Activated T-helper 1 cell treated with anti-CD3 and anti-CD28 coated beads, Interleukin-12 subunit alpha, Interleukin-12 subunit beta, Interleukin-2, Interleukin-4 antibody, amounts not matched to agents 30 ng/mL and 10 ng/mL and 1 ng/mL, durations not matched to agents 14 hours and 24 hours and 36 hours (primary cell): ENCODE measurements at regions not wholly inside any gene's neighbourhood (a gene's known extent, or its start where the extent isn't known, plus 50 kb on each side); places are given as distances from the start of the nearest gene placed in this dataset.
"Not testable (repeated sequence)": the region's sequence is repeated elsewhere in the genome, so short reads cannot be mapped to it uniquely, and the experiment has no call there.

Experiments used
- DNase-seq: peaks from one replicate; pipeline ENCODE4 v3.0.0; 2021; ENCODE audit warnings: low spot score
- H3K27ac Mint-ChIP-seq: one replicate; pipeline ENCODE4 v1.8.0; 2021; ENCODE audit warnings: mild to moderate bottlenecking, mixed read lengths
- H3K27me3 Mint-ChIP-seq: one replicate; pipeline ENCODE4 v1.8.0; 2022; ENCODE audit warnings: mild to moderate bottlenecking, moderate library complexity, mixed read lengths; ENCODE audit not compliant: insufficient read depth
- H3K36me3 Mint-ChIP-seq: one replicate; pipeline ENCODE4 v1.8.0; 2021; ENCODE audit warnings: low read depth, mixed read lengths
- H3K4me1 Mint-ChIP-seq: one replicate; pipeline ENCODE4 v1.8.0; 2021; ENCODE audit warnings: low read depth, mixed read lengths
- H3K4me3 Mint-ChIP-seq: one replicate; pipeline ENCODE4 v1.8.0; 2021; ENCODE audit warnings: mild to moderate bottlenecking, moderate library complexity, mixed read lengths
- H3K9me3 Mint-ChIP-seq: one replicate; pipeline ENCODE4 v1.8.0; 2021; ENCODE audit warnings: mixed read lengths
- intact Hi-C: fragments of 100-400 bp; cut with micrococcal nuclease; formaldehyde crosslinking; loops from one replicate; pipeline ENCODE4 v1.15.1; 2024

DNA sequence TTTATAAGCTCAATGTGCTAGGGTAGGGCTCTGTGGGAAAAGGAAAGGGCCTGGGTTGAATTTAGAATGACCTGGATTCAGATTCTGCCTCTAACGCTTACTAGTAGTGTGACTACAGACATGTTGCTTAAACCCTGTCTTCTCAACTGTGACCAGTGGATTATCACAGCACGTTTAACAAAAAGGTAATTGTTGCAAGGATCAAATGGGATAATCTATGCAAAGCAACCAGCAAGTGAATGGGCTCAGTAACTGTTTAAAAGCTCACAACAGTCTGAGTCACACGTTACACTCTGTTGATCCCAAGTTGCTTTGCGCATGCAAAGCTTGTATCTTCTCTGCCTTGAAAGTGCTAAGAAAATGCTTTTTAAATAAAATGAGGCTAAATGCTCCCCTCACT, 236.5 kb downstream of the IL20RB start:
- Mint-ChIP-seq H3K4me1 (no peaks in the 10 kb centered on the region), H3K36me3 (no peaks in the 10 kb centered on the region), H3K9me3 (no peaks in the 10 kb centered on the region), H3K27me3 (no peaks in the 10 kb centered on the region), H3K4me3 (no peak overlapping the region), H3K27ac (no peak overlapping the region)
- intact Hi-C loops, result no loop called here
- DNase-seq, result no peak

DNA sequence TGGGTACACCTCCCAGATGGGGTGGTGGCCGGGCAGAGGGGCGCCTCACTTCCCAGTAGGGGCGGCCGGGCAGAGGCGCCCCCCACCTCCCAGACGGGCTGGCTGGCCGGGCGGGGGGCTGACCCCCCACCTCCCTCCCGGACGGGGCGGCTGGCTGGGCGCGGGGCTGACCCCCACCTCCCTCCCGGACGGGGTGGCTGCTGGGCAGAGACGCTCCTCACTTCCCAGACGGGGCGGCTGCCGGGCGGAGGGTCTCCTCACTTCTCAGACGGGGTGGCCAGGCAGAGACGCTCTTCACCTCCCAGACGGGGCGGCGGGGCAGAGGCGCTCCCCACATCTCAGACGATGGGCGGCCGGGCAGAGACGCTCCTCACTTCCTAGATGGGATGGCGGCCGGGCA, 240.6 kb downstream of the IL20RB start:
- H3K4me3 Mint-ChIP-seq, H3K27me3 Mint-ChIP-seq, H3K36me3 Mint-ChIP-seq, H3K27ac Mint-ChIP-seq, intact Hi-C loops, DNase-seq, H3K4me1 Mint-ChIP-seq, H3K9me3 Mint-ChIP-seq: not testable (repeated sequence)

DNA sequence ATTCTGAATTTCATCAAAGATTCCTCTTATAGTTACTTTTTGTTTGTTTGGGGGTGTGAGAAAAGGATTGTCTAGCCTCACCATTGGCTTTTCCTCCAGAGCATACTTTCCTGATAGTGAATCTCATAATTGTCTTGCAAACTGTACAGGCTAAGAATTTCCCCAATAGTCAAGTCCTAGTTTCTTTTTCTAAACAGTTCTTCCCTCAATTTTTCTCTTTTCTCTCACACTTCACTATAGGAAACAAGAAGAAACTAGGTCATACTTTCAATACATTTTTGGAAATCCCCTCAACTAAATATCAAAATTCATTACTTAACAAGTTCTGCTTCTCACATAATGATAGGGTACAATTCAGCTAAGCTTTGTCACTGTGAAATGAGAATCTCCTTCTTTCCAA, 241.9 kb downstream of the IL20RB start:
- Mint-ChIP-seq H3K4me1 (no peaks in the 10 kb centered on the region), H3K4me3 (no peak overlapping the region), H3K9me3 (no peaks in the 10 kb centered on the region), H3K27ac (no peak overlapping the region), H3K36me3 (no peaks in the 10 kb centered on the region), H3K27me3 (peaks cover 3% of the 10 kb centered on the region)
- intact Hi-C loops, result no loop called here
- DNase-seq, result no peak

DNA sequence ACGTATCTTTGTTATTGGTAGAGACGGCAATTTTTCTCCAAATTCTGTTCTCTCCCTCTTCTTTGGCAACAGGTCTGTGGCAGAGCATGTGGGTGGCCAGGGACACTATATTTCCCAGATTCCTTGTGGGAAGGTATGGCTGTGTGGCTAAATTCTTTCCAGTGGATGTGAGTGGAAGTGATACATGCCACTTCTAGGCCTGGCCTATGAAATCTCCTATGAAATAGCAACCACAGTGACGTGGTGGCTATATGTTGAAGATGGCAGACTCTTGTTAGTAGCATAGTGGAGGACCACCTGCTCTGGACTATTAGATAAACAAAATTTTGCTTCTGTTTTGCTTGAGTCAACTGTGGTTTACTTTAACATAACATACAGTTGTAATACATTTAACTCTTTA, 243.3 kb downstream of the IL20RB start:
- DNase-seq, result no peak
- Mint-ChIP-seq H3K27ac (no peak overlapping the region), H3K36me3 (no peaks in the 10 kb centered on the region), H3K9me3 (no peaks in the 10 kb centered on the region), H3K4me1 (no peaks in the 10 kb centered on the region), H3K27me3 (peaks cover 3% of the 10 kb centered on the region), H3K4me3 (no peak overlapping the region)
- intact Hi-C loops, result no loop called here

DNA sequence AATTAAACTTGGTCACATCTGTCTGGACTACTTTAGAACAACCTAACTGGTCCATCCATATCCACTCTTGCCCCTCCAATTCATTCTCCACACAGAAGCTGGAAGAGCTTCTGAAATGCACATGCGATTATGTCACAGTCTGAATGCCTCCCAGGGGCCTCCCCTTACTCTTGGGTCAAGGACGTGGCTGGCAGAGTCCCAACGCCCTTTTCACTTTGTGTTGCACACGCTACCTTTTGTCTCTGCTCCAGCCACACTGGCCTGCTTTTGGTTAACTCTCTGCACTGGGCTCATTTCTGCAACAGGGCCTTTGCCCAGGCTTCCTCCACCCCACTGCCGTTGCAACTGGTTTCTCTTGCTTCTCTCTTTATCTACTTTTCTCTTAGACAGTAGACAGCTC, 245.2 kb downstream of the IL20RB start:
- no peaks in the 10 kb centered on the region for H3K4me1 Mint-ChIP-seq
- H3K4me3 Mint-ChIP-seq, result no peak overlapping the region
- H3K27me3 Mint-ChIP-seq, result peaks cover 3% of the 10 kb centered on the region
- H3K9me3 Mint-ChIP-seq, result no peaks in the 10 kb centered on the region
- H3K27ac Mint-ChIP-seq, result no peak overlapping the region
- no peaks in the 10 kb centered on the region for H3K36me3 Mint-ChIP-seq
- no peak for DNase-seq
- intact Hi-C loops, result no loop called here

DNA sequence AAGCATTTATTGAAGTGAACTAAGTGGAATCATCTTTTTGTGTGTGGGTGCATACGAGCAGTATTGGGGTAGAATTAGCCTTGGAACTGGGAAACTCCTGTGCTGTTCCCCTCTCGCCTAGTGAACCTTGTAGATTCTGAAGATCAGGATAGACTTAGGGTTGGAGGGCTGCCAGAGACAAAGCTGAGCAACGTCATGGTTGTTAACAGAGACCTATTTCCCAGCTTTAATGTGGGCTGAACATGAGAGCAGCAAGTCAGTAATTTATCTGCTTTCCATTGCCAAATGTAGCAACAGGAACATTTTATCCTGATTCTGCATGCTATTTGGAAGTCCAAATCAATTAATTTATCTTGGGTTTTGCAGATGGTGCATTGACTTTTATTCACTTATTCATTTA, 246.6 kb downstream of the IL20RB start:
- Mint-ChIP-seq H3K9me3 (no peaks in the 10 kb centered on the region), H3K36me3 (no peaks in the 10 kb centered on the region)

DNA sequence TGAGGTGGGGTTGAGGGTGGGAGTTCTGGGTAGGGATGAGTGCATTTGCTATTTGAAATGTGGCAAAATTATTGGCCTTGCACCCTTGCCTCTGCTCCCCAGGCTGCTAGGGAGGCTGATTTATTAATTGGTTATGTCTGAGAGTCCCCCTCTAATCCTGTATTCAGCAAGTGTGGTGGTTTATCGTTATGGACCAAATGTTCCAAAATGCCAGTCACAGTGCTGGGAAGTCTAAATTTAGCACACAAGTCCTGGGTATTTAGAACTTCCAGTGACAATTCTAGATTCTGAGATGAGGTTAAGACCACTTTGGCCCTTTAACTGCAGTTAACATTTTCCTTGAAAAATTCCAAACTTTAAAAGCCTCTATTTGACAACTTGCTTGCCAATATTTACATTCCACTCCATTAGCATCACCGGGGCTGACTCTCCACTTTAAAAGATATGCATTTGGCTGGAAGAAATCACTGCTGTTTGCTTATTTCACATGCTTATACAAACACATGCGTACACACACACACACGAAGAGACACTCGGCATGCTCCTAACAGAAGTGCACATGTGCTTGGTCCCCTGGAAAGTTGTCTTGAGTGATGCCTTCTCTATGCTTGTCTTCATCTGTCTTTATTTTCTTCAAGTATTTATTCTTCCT, 247.7 kb downstream of the IL20RB start:
- intact Hi-C loops, result no loop called here
- Mint-ChIP-seq H3K4me3 (no peak overlapping the region), H3K27me3 (peaks cover 3% of the 10 kb centered on the region), H3K27ac (no peak overlapping the region), H3K36me3 (no peaks in the 10 kb centered on the region), H3K9me3 (no peaks in the 10 kb centered on the region), H3K4me1 (no peaks in the 10 kb centered on the region)
- no peak for DNase-seq

More for the DNA sequence above, 246.6 kb downstream of the IL20RB start:
- Mint-ChIP-seq H3K4me3 (no peak overlapping the region), H3K27ac (no peak overlapping the region), H3K27me3 (peaks cover 3% of the 10 kb centered on the region), H3K4me1 (no peaks in the 10 kb centered on the region)
- intact Hi-C loops, result no loop called here
- no peak for DNase-seq

DNA sequence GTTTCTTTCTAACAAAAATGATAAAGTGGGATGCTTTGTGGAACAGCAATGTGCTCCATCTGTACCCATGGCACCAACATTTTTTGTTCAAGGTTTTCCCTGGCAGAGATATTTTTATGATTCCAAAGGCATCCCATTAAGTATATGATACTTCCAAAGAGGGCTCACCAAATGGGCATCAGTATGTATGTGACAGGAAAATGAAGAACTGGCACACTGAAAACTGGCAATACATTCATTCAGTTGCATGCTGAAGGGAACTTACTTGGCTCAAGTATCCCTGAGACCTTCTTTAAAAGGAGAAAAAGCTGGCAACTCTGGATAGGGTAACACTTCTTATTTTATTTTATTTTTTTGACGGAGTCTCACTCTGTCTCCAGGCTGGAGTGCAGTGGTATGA, 249.8 kb downstream of the IL20RB start:
- H3K9me3 Mint-ChIP-seq, result no peaks in the 10 kb centered on the region
- intact Hi-C loops, result no loop called here
- no peaks in the 10 kb centered on the region for H3K36me3 Mint-ChIP-seq
- no peaks in the 10 kb centered on the region for H3K27me3 Mint-ChIP-seq
- H3K4me1 Mint-ChIP-seq, result no peaks in the 10 kb centered on the region
- H3K4me3 Mint-ChIP-seq, result no peak overlapping the region
- no peak for DNase-seq
- H3K27ac Mint-ChIP-seq, result no peak overlapping the region

DNA sequence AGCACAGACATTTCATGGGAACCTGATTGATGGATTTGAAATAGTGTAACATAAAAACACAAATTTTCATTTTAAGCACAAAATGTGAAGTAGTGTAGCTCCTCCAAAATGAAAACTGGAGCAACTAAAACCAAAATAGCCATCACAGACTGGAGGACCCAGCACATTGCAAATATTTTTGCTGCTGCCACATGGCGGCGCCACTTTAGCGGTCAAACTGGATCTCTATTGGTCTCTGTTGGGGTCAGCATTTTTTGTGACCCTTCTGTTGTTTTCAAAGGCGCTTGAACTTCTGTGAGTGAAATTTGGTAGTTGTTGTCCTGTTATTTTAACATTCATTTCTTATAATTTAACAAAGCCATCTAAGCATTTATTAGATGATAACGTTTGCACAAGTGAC, 259.9 kb downstream of the IL20RB start:
- DNase-seq, result no peak
- Mint-ChIP-seq H3K27me3 (peaks cover 3% of the 10 kb centered on the region), H3K9me3 (no peaks in the 10 kb centered on the region), H3K36me3 (no peaks in the 10 kb centered on the region), H3K4me3 (no peak overlapping the region), H3K4me1 (no peaks in the 10 kb centered on the region), H3K27ac (no peak overlapping the region)
- intact Hi-C loops, result no loop called here

DNA sequence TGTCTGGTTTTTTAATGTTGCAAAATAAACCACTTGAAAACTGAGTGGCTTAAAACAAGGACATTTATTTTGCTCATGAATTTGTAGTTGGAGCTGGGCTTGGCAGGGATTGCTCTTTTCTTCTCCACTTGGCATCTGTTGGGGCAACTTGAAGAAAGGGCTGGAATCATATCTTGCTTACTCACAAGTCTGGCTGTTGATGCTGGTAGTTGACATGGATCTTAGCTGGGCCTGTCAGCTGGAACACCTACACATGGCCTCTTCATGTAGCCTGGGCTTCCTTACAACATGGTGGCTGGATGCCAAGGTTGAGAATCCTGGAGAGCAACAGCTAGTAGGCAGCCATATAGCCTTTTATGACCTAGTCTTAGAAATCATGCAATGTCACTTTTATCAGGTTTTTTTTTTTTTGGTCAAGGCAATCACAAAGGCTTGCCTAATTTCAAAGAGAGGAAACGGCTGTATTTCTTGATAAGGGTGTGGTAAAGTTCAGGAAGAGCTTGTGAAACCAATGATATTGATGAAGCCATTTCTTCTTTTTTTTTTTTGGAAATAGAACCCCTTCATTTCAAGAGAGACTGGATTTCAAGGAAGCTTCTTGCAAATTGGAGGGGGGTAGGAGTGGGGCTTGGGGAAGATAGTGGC, 262.1 kb downstream of the IL20RB start:
- intact Hi-C loops, result no loop called here
- DNase-seq, result no peak

DNA sequence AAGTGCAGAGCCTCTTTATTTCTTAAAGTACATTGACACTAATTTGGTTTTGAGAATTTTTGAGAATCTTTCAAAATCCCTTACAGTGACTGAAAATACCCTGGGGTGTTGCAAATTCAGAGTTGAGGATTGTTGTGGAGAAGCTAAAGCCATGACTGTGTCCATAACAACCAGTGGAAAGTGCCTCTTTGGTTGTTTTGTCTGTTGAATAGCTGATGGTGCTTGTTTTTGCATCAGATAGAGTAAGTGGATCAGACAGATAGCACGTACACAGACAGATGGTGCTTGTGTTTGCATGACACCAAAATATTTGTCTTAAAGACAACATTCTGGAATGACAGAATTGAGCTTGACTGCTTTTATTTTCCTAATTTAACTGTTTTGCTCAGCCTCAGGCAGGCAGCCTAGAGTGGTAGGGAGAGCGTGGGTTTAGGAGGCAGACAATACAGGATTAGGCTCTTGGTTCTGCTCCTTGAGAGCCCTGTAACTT, 265.0 kb downstream of the IL20RB start:
- Mint-ChIP-seq H3K4me1 (no peaks in the 10 kb centered on the region), H3K27me3 (peaks cover 3% of the 10 kb centered on the region), H3K9me3 (no peaks in the 10 kb centered on the region), H3K36me3 (no peaks in the 10 kb centered on the region), H3K4me3 (no peak overlapping the region), H3K27ac (no peak overlapping the region)
- DNase-seq, result no peak
- intact Hi-C loops, result no loop called here

More for the DNA sequence above, 262.1 kb downstream of the IL20RB start:
- no peaks in the 10 kb centered on the region for H3K36me3 Mint-ChIP-seq
- peaks cover 3% of the 10 kb centered on the region for H3K27me3 Mint-ChIP-seq
- no peak overlapping the region for H3K27ac Mint-ChIP-seq
- H3K4me3 Mint-ChIP-seq, result no peak overlapping the region
- H3K4me1 Mint-ChIP-seq, result no peaks in the 10 kb centered on the region
- no peaks in the 10 kb centered on the region for H3K9me3 Mint-ChIP-seq

DNA sequence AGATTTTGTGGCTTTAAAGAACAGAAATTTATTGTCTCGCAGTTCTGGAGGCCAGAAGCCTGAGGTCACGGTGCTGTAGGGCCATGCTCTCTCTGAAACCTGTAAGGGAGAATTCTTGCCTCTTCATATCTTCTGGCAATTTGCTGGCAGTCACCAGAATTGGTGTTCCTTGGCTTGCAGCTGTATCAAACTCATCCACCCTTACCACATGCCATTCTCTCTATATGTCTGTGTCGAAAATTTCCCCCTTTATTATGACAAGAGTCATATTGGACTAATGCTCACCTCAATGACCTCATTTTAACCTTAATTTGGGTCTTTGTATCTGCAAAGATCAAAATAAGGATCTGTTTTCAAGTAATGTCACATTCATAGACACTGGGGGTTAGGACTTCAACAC, 266.7 kb downstream of the IL20RB start:
- Mint-ChIP-seq H3K27me3 (peaks cover 3% of the 10 kb centered on the region), H3K27ac (no peak overlapping the region), H3K36me3 (no peaks in the 10 kb centered on the region), H3K4me1 (no peaks in the 10 kb centered on the region), H3K9me3 (no peaks in the 10 kb centered on the region), H3K4me3 (no peak overlapping the region)
- intact Hi-C loops, result no loop called here
- DNase-seq, result no peak

DNA sequence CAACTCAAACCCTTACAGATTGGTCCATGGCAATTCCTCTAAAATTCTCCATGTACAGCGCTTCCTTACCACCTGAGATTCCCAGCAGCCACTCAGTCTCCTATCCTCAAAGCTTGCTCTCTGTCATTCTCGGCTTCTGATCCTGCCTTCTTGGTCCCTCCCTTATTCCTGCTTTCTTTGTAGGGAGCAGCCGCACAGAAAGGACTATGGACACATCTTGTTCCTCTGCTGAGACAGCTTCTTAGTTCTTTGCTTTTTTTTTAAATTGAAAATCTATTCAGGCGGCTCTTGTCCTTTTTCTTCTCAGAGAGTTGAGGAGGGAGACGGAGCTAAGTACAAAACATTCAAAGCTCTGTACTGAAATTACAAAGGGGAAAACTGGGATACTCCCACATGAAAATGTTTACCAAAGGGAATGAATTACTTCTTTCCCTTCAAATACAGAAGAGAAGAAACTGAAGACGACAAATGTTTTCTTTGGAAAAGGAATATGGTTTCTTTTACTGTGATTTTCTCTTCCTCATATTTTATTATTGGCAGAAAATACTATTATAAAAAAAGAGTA, 285.1 kb downstream of the IL20RB start:
- no peaks in the 10 kb centered on the region for H3K4me1 Mint-ChIP-seq
- H3K27ac Mint-ChIP-seq, result no peak overlapping the region
- H3K9me3 Mint-ChIP-seq, result no peaks in the 10 kb centered on the region
- intact Hi-C loops, result no loop called here
- H3K27me3 Mint-ChIP-seq, result peaks cover 1% of the 10 kb centered on the region
- no peaks in the 10 kb centered on the region for H3K36me3 Mint-ChIP-seq
- DNase-seq, result no peak
- no peak overlapping the region for H3K4me3 Mint-ChIP-seq
